ENCODE measurements at regions not wholly inside any gene's neighbourhood (a gene's known extent, or its start where the extent isn't known, plus 50 kb on each side); places are given as distances from the start of the nearest gene placed in this dataset.

DNA sequence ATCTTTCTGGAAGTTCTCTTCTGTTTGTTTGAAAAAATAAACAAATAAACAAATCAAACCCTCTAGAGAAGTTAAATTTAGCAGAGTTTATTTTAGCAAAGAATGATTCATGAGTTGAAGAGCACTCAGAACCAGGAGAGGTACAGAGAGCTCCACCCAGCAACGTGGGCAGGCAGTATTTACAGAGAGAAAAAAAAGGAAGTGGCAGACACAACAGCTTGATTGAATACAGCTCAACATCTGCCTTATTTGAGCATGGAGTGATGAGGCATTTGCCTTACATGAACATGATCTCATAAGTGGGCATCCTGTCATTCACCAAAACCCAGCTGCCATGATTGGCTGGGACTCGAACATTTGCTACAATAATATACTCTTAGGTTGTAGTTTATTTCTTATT, 381.6 kb upstream of the ADAMTS16 start:
- no peaks in the 10 kb centered on the region for H4K20me1 ChIP-seq
- H3K27ac ChIP-seq = peak overlapping the region in 1 of 11 experiments; percentile 6; a peak in 1 of 22 replicates
- peaks cover 0 to 13% (median 0%) of the 10 kb centered on the region in 10 experiments; a peak in 4 of 20 replicates for H3K4me1 ChIP-seq
- peak overlapping the region in 2 of 11 experiments; percentile 7 to 34; a peak in 3 of 22 replicates for H3K4me2 ChIP-seq
- no peak overlapping the region for H3K4me3 ChIP-seq
- no peak overlapping the region for H3K9ac ChIP-seq
- H3K36me3 ChIP-seq = no peaks in the 10 kb centered on the region
- H3K9me3 ChIP-seq (replicated peaks in 1 of 11) = no peaks in the 10 kb centered on the region
- H3K27me3 ChIP-seq = no peaks in the 10 kb centered on the region
- TF ChIP-seq Cebpa-rat (IDR thresholded peaks at IDR 0.05) = no peak

DNA sequence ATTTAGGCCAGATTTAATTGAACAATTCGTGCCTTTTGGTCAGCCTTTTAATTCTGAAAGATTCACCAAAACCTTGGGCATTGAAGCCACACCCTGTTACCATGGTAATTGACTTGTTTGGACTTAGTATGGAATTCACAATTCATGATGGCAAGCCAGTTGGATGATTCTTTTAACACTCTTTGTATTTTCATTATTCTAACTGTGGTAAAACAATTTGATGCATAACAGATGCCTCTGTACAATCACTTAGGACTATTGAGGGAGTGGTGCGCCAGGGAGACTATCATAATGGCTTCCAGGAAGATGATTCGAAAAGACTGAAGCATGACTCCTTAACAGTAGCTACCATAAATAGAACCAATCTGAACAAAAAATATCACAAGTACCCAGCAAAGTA, 381.1 kb upstream of the ADAMTS16 start:
- TF ChIP-seq Cebpa-rat (IDR thresholded peaks at IDR 0.05) = no peak
- H3K9me3 ChIP-seq (replicated peaks in 1 of 11) = no peaks in the 10 kb centered on the region
- peak overlapping the region in 2 of 11 experiments; percentile 7 to 34; a peak in 2 of 22 replicates for H3K4me2 ChIP-seq
- H3K9ac ChIP-seq = no peak overlapping the region
- no peaks in the 10 kb centered on the region for H3K27me3 ChIP-seq
- H3K4me3 ChIP-seq = no peak overlapping the region
- peak overlapping the region in 1 of 11 experiments; percentile 6; a peak in 1 of 22 replicates for H3K27ac ChIP-seq
- no peaks in the 10 kb centered on the region for H4K20me1 ChIP-seq
- H3K36me3 ChIP-seq = no peaks in the 10 kb centered on the region
- H3K4me1 ChIP-seq = peaks cover 0 to 13% (median 0%) of the 10 kb centered on the region in 10 experiments; a peak in 4 of 20 replicates

DNA sequence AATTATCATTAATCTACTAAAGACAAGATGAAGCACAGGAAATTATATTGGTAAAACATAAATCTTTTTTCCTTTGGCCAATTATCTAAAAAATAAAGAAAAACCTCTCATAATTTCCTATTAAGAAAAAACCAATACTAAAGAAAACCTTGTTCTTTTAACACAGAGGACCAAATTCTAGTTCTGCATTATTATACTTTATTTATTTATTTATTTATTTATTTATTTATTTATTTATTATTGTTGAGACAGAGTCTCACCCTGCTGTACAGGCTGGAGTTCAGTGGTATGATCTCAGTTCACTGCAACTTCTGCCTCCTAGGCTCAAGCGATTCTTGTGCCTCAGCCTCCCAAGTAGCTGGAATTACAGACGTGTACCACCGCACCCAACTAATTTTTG, 377.8 kb upstream of the ADAMTS16 start:
- TF ChIP-seq Cebpa-rat (IDR thresholded peaks at IDR 0.05) = no peak
- Histone ChIP-seq H3K4me3 (no peak overlapping the region), H3K4me1 (peaks cover 0 to 13% (median 0%) of the 10 kb centered on the region in 10 experiments; a peak in 4 of 20 replicates), H3K36me3 (no peaks in the 10 kb centered on the region), H4K20me1 (no peaks in the 10 kb centered on the region), H3K9ac (no peak overlapping the region), H3K27me3 (no peaks in the 10 kb centered on the region), H3K4me2 (no peak overlapping the region), H3K27ac (no peak overlapping the region), H3K9me3 (replicated peaks in 1 of 11) (peaks cover 8 to 20% (median 16%) of the 10 kb centered on the region in 11 experiments; a peak in 19 of 22 replicates)

DNA sequence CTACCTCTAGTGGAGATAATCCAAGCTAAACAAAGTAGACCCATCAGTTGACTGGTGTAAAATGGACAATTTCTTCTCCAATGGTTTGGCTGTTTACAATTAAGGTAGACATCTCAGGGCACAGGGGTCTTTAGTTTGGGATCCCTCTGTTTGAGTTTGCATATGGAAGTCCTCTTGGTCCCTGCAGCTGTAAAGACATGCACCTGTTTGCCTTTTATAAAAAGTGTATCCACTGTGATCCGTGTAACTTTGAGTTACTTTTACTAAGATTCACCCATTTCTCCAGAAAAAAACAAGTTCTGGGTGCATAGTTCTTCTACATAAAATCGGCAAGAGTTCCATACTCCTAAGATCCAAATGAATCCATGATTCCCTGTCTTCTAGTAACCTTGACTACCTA, 374.7 kb upstream of the ADAMTS16 start:
- H3K4me1 ChIP-seq = no peaks in the 10 kb centered on the region
- H3K27ac ChIP-seq = no peak overlapping the region
- H4K20me1 ChIP-seq = no peaks in the 10 kb centered on the region
- H3K27me3 ChIP-seq = no peaks in the 10 kb centered on the region
- peaks cover 13 to 28% (median 21%) of the 10 kb centered on the region in 11 experiments; a peak in 21 of 22 replicates for H3K9me3 ChIP-seq (replicated peaks in 1 of 11)
- no peak overlapping the region for H3K9ac ChIP-seq
- H3K36me3 ChIP-seq = no peaks in the 10 kb centered on the region
- no peak overlapping the region for H3K4me3 ChIP-seq
- no peak for TF ChIP-seq Cebpa-rat (IDR thresholded peaks at IDR 0.05)
- H3K4me2 ChIP-seq = no peak overlapping the region

DNA sequence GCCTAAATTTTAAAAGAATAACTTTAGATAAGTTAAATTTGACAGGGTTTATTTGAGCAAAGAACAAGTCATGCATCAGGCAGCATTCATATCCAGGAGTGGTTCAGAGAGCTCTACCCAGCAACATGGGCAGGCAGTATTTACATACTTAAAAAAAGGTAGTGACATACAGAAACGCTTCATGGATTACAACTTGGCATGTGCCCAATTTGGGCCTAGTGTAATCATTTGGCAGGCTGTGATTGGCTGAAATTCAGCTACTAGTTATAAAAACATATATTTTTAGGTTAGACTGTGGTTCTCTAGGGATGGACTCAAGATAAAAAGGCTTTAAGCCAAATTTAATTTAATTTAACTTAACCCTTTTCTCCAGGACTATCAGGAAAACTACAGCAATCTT, 374.0 kb upstream of the ADAMTS16 start:
- no peak for TF ChIP-seq Cebpa-rat (IDR thresholded peaks at IDR 0.05)
- H3K4me3 ChIP-seq = no peak overlapping the region
- H3K36me3 ChIP-seq = no peaks in the 10 kb centered on the region
- H3K9me3 ChIP-seq (replicated peaks in 1 of 11) = peaks cover 20 to 32% (median 28%) of the 10 kb centered on the region in 11 experiments; a peak in 21 of 22 replicates
- no peak overlapping the region for H3K9ac ChIP-seq
- H4K20me1 ChIP-seq = no peaks in the 10 kb centered on the region
- H3K27me3 ChIP-seq = no peaks in the 10 kb centered on the region
- no peak overlapping the region for H3K27ac ChIP-seq
- H3K4me1 ChIP-seq = no peaks in the 10 kb centered on the region
- H3K4me2 ChIP-seq = no peak overlapping the region

DNA sequence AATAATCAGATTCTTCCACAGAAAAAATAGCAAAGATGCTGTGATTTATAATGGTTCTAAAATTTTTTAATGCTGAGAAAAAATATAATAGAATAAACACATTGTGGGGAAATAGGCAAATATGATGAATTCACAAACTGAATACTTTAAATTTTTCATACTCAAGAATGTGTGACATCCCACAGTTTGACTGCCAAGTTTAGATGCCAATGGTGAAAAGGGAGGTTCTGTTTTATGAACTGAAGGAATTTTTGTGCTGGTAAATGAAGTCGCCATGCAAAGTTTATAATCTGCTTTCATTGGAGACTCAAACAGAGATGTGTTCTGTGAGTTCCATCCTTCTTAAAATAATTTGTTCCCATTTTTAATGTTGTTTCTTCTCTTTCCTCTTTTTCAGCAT, 367.5 kb upstream of the ADAMTS16 start:
- Histone ChIP-seq H3K4me3 (no peak overlapping the region), H3K27ac (no peak overlapping the region), H3K9ac (no peak overlapping the region), H3K4me1 (no peaks in the 10 kb centered on the region), H3K27me3 (no peaks in the 10 kb centered on the region), H3K9me3 (replicated peaks in 1 of 11) (peaks cover 11 to 15% (median 12%) of the 10 kb centered on the region in 11 experiments; a peak in 20 of 22 replicates), H4K20me1 (no peaks in the 10 kb centered on the region), H3K36me3 (no peaks in the 10 kb centered on the region), H3K4me2 (no peak overlapping the region)
- no peak for TF ChIP-seq Cebpa-rat (IDR thresholded peaks at IDR 0.05)

DNA sequence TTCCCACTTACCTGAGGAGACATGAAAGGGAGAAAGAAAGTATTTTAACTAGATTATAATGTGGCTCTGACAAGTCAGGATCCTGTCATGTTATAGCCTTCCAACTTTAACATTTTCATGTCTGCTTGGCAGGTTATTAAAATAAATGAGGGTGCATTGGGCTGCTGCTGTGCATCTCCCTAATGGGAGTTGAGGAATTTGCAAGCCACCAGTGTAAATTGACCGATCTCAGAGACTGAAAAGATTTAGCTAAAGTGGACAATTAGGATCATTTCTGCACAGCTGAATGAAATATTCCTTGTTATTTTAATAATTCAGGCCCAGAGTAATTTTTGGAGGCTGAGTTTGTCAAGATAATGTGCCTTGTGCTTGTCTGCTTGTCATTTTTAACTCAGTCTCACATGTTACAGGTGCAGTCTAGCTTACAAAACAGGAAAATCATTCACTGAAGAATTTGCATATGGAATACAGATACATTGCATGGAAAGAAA, 366.3 kb upstream of the ADAMTS16 start:
- Histone ChIP-seq H3K27me3 (no peaks in the 10 kb centered on the region), H3K27ac (no peak overlapping the region), H3K36me3 (no peaks in the 10 kb centered on the region), H3K9me3 (replicated peaks in 1 of 11) (peaks cover 11 to 15% (median 12%) of the 10 kb centered on the region in 11 experiments; a peak in 20 of 22 replicates), H4K20me1 (no peaks in the 10 kb centered on the region), H3K4me1 (no peaks in the 10 kb centered on the region), H3K4me2 (no peak overlapping the region), H3K9ac (no peak overlapping the region), H3K4me3 (no peak overlapping the region)
- no peak for TF ChIP-seq Cebpa-rat (IDR thresholded peaks at IDR 0.05)

DNA sequence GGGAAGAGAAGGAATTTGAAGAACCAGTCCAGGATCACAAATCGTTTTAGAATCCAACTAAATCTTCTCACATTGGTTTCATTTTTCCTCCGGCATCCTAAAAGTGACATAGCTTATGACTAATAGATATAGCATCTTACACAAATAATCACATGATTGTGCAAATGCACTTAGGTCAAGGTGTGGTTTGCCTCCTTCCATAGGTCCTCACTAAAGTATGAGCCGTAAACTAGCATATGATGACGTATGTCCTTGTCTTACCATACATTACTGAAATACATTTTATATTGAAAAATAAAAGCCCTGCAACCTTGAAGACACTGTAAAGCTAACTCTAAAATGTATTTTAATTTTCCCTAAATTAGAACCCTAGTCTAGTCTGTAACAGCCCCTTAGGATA, 362.7 kb upstream of the ADAMTS16 start:
- no peaks in the 10 kb centered on the region for H3K36me3 ChIP-seq
- H3K4me3 ChIP-seq = no peak overlapping the region
- H3K9me3 ChIP-seq (replicated peaks in 1 of 11) = no peaks in the 10 kb centered on the region
- H3K4me2 ChIP-seq = no peak overlapping the region
- TF ChIP-seq Cebpa-rat (IDR thresholded peaks at IDR 0.05) = no peak
- no peak overlapping the region for H3K9ac ChIP-seq
- H4K20me1 ChIP-seq = no peaks in the 10 kb centered on the region
- no peak overlapping the region for H3K27ac ChIP-seq
- no peaks in the 10 kb centered on the region for H3K4me1 ChIP-seq
- H3K27me3 ChIP-seq = no peaks in the 10 kb centered on the region

DNA sequence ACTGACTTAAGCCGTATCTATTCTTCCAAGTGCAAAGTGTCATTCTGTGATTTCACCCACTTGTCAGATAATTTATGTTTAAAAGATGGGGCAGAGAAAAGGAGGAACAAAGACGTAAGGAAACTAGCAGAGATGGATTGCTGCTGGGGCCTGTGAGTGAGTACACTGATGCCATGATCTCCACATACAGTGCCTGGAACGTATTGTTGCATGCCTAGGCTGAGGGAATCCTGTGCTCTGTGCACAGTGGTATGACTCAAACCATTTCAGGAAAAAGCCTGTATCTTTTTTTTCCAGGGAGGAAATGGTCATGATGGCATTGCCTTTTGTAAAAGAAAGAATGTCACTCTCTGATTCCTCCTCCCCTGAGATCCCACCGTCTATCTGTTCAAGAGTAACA, 359.5 kb upstream of the ADAMTS16 start:
- no peak overlapping the region for H3K27ac ChIP-seq
- H3K4me3 ChIP-seq = no peak overlapping the region
- no peaks in the 10 kb centered on the region for H3K27me3 ChIP-seq
- H3K4me2 ChIP-seq = no peak overlapping the region
- H4K20me1 ChIP-seq = no peaks in the 10 kb centered on the region
- H3K4me1 ChIP-seq = no peaks in the 10 kb centered on the region
- H3K36me3 ChIP-seq = no peaks in the 10 kb centered on the region
- TF ChIP-seq Cebpa-rat (IDR thresholded peaks at IDR 0.05) = no peak
- peaks cover 0 to 28% (median 19%) of the 10 kb centered on the region in 11 experiments; a peak in 16 of 22 replicates for H3K9me3 ChIP-seq (replicated peaks in 1 of 11)
- no peak overlapping the region for H3K9ac ChIP-seq

DNA sequence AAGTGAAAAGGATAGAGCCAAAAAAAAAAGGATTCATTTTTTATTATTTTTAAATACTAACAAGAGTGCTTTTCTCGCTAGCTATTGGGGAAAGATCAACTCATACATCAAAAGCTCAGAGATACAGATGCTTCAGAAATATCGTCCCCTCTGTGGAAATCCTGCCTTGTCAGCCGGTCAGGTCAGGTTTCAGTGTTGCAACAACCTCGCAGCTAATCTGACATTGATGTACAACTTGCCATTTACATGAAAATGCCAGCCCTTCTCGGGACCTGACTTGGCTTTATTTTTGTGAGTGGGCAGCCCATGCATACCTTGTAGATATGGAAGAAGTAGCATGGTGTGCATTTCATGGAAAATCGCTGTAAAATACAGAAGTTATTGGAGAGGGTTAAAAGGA, 358.8 kb upstream of the ADAMTS16 start:
- H3K27ac ChIP-seq = no peak overlapping the region
- no peak overlapping the region for H3K4me3 ChIP-seq
- no peaks in the 10 kb centered on the region for H4K20me1 ChIP-seq
- no peaks in the 10 kb centered on the region for H3K27me3 ChIP-seq
- H3K9ac ChIP-seq = no peak overlapping the region
- no peaks in the 10 kb centered on the region for H3K4me1 ChIP-seq
- no peak for TF ChIP-seq Cebpa-rat (IDR thresholded peaks at IDR 0.05)
- H3K4me2 ChIP-seq = no peak overlapping the region
- peaks cover 0 to 34% (median 22%) of the 10 kb centered on the region in 11 experiments; a peak in 16 of 22 replicates for H3K9me3 ChIP-seq (replicated peaks in 1 of 11)
- no peaks in the 10 kb centered on the region for H3K36me3 ChIP-seq

Data from BLaER1 treated with 17β-estradiol and CSF1 and Interleukin-3, amounts not matched to agents 10 nM and 100 nM (cell line).